Activated naive CD4-positive, alpha-beta T cell treated with anti-CD3 and anti-CD28 coated beads, Interleukin-2, amount 50 U/mL, for 24 hours (primary cell): ENCODE measurements at regions not wholly inside any gene's neighbourhood (a gene's known extent, or its start where the extent isn't known, plus 50 kb on each side); places are given as distances from the start of the nearest gene placed in this dataset.

Source experiments
- H3K27ac Mint-ChIP-seq: one replicate; pipeline ENCODE4 v1.8.0; 2021; ENCODE audit warnings: mild to moderate bottlenecking, mixed read lengths
- H3K27me3 Mint-ChIP-seq: one replicate; pipeline ENCODE4 v1.8.0; 2021; ENCODE audit warnings: mixed read lengths
- H3K36me3 Mint-ChIP-seq: one replicate; pipeline ENCODE4 v1.8.0; 2021; ENCODE audit warnings: mixed read lengths
- H3K4me1 Mint-ChIP-seq: one replicate; pipeline ENCODE4 v1.8.0; 2021; ENCODE audit warnings: mixed read lengths
- H3K4me3 Mint-ChIP-seq: one replicate; pipeline ENCODE4 v1.8.0; 2021; ENCODE audit warnings: mild to moderate bottlenecking, mixed read lengths
- H3K9me3 Mint-ChIP-seq: one replicate; pipeline ENCODE4 v1.8.0; 2021; ENCODE audit warnings: mixed read lengths

- H3K36me3 Mint-ChIP-seq: no peaks in the 10 kb centered on the region
- H3K27me3 Mint-ChIP-seq: no peaks in the 10 kb centered on the region
- H3K4me3 Mint-ChIP-seq: no peak overlapping the region
- no peaks in the 10 kb centered on the region for H3K4me1 Mint-ChIP-seq
- H3K9me3 Mint-ChIP-seq: no peaks in the 10 kb centered on the region
- H3K27ac Mint-ChIP-seq: no peak overlapping the region
These were observed 2180.0 kb upstream of the PIK3C3 start for GRCh38 chr18:39774957-39775598.

- no peak overlapping the region for H3K27ac Mint-ChIP-seq
- no peaks in the 10 kb centered on the region for H3K27me3 Mint-ChIP-seq
- no peaks in the 10 kb centered on the region for H3K4me1 Mint-ChIP-seq
- H3K9me3 Mint-ChIP-seq: no peaks in the 10 kb centered on the region
- no peaks in the 10 kb centered on the region for H3K36me3 Mint-ChIP-seq
- H3K4me3 Mint-ChIP-seq: no peak overlapping the region
These were observed 2181.4 kb upstream of the PIK3C3 start for GRCh38 chr18:39773646-39774045.

GRCh38 chr18:39772155-39772919, 2182.7 kb upstream of the PIK3C3 start:
- no peaks in the 10 kb centered on the region for H3K9me3 Mint-ChIP-seq
- no peak overlapping the region for H3K4me3 Mint-ChIP-seq
- H3K4me1 Mint-ChIP-seq: no peaks in the 10 kb centered on the region
- no peaks in the 10 kb centered on the region for H3K27me3 Mint-ChIP-seq
- H3K36me3 Mint-ChIP-seq: no peaks in the 10 kb centered on the region
- no peak overlapping the region for H3K27ac Mint-ChIP-seq

GRCh38 chr18:39770399-39770798, 2184.6 kb upstream of the PIK3C3 start:
- Mint-ChIP-seq H3K36me3 (no peaks in the 10 kb centered on the region), H3K27ac (no peak overlapping the region), H3K9me3 (peaks cover 2% of the 10 kb centered on the region), H3K4me3 (no peak overlapping the region), H3K4me1 (no peaks in the 10 kb centered on the region), H3K27me3 (no peaks in the 10 kb centered on the region)

- no peak overlapping the region for H3K27ac Mint-ChIP-seq
- H3K4me3 Mint-ChIP-seq: no peak overlapping the region
- H3K9me3 Mint-ChIP-seq: peaks cover 7% of the 10 kb centered on the region
- H3K4me1 Mint-ChIP-seq: no peaks in the 10 kb centered on the region
- H3K36me3 Mint-ChIP-seq: no peaks in the 10 kb centered on the region
- H3K27me3 Mint-ChIP-seq: no peaks in the 10 kb centered on the region
These were observed 2190.2 kb upstream of the PIK3C3 start for GRCh38 chr18:39764873-39765272.

GRCh38 chr18:39761273-39761672, 2193.8 kb upstream of the PIK3C3 start:
- Mint-ChIP-seq H3K27me3 (no peaks in the 10 kb centered on the region), H3K4me1 (no peaks in the 10 kb centered on the region), H3K27ac (no peak overlapping the region), H3K36me3 (no peaks in the 10 kb centered on the region), H3K9me3 (peaks cover 16% of the 10 kb centered on the region), H3K4me3 (no peak overlapping the region)

- Mint-ChIP-seq H3K4me3 (no peak overlapping the region), H3K9me3 (peaks cover 11% of the 10 kb centered on the region), H3K27me3 (no peaks in the 10 kb centered on the region), H3K4me1 (no peaks in the 10 kb centered on the region), H3K36me3 (no peaks in the 10 kb centered on the region), H3K27ac (no peak overlapping the region)
These were observed 2194.3 kb upstream of the CELF4 start for GRCh38 chr18:39759926-39760325.

- Mint-ChIP-seq H3K27ac (no peak overlapping the region), H3K27me3 (no peaks in the 10 kb centered on the region), H3K36me3 (no peaks in the 10 kb centered on the region), H3K9me3 (peaks cover 11% of the 10 kb centered on the region), H3K4me1 (no peaks in the 10 kb centered on the region), H3K4me3 (no peak overlapping the region)
These were observed 2187.6 kb upstream of the CELF4 start for GRCh38 chr18:39753178-39753577.

GRCh38 chr18:39752351-39752750, 2186.8 kb upstream of the CELF4 start:
- Mint-ChIP-seq H3K36me3 (no peaks in the 10 kb centered on the region), H3K9me3 (peaks cover 8% of the 10 kb centered on the region), H3K4me3 (no peak overlapping the region), H3K27me3 (no peaks in the 10 kb centered on the region), H3K4me1 (no peaks in the 10 kb centered on the region), H3K27ac (no peak overlapping the region)

GRCh38 chr18:39751921-39752320, 2186.3 kb upstream of the CELF4 start:
- Mint-ChIP-seq H3K27ac (no peak overlapping the region), H3K4me3 (no peak overlapping the region), H3K27me3 (no peaks in the 10 kb centered on the region), H3K36me3 (no peaks in the 10 kb centered on the region), H3K9me3 (peaks cover 8% of the 10 kb centered on the region), H3K4me1 (no peaks in the 10 kb centered on the region)

GRCh38 chr18:39751161-39751560, 2185.6 kb upstream of the CELF4 start:
- peaks cover 5% of the 10 kb centered on the region for H3K9me3 Mint-ChIP-seq
- H3K36me3 Mint-ChIP-seq: no peaks in the 10 kb centered on the region
- H3K4me3 Mint-ChIP-seq: no peak overlapping the region
- H3K27ac Mint-ChIP-seq: no peak overlapping the region
- no peaks in the 10 kb centered on the region for H3K4me1 Mint-ChIP-seq
- no peaks in the 10 kb centered on the region for H3K27me3 Mint-ChIP-seq

GRCh38 chr18:39749154-39749553, 2183.6 kb upstream of the CELF4 start:
- H3K27ac Mint-ChIP-seq: no peak overlapping the region
- H3K27me3 Mint-ChIP-seq: no peaks in the 10 kb centered on the region
- no peak overlapping the region for H3K4me3 Mint-ChIP-seq
- no peaks in the 10 kb centered on the region for H3K4me1 Mint-ChIP-seq
- H3K9me3 Mint-ChIP-seq: peaks cover 4% of the 10 kb centered on the region
- H3K36me3 Mint-ChIP-seq: no peaks in the 10 kb centered on the region

- H3K9me3 Mint-ChIP-seq: peaks cover 4% of the 10 kb centered on the region
- H3K4me3 Mint-ChIP-seq: no peak overlapping the region
- H3K27ac Mint-ChIP-seq: no peak overlapping the region
- H3K36me3 Mint-ChIP-seq: no peaks in the 10 kb centered on the region
- H3K4me1 Mint-ChIP-seq: no peaks in the 10 kb centered on the region
- H3K27me3 Mint-ChIP-seq: no peaks in the 10 kb centered on the region
These were observed 2183.1 kb upstream of the CELF4 start for GRCh38 chr18:39748727-39749126.

- Mint-ChIP-seq H3K27me3 (no peaks in the 10 kb centered on the region), H3K9me3 (peaks cover 4% of the 10 kb centered on the region), H3K4me3 (no peak overlapping the region), H3K27ac (no peak overlapping the region), H3K4me1 (no peaks in the 10 kb centered on the region), H3K36me3 (no peaks in the 10 kb centered on the region)
These were observed 2180.6 kb upstream of the CELF4 start for GRCh38 chr18:39746201-39746600.

GRCh38 chr18:39743463-39743862, 2177.9 kb upstream of the CELF4 start:
- Mint-ChIP-seq H3K36me3 (no peaks in the 10 kb centered on the region), H3K27me3 (no peaks in the 10 kb centered on the region), H3K4me3 (no peak overlapping the region), H3K9me3 (peaks cover 4% of the 10 kb centered on the region), H3K4me1 (no peaks in the 10 kb centered on the region), H3K27ac (no peak overlapping the region)

GRCh38 chr18:39741755-39742466, 2176.3 kb upstream of the CELF4 start:
- Mint-ChIP-seq H3K9me3 (no peaks in the 10 kb centered on the region), H3K4me3 (no peak overlapping the region), H3K27me3 (no peaks in the 10 kb centered on the region), H3K36me3 (no peaks in the 10 kb centered on the region), H3K4me1 (no peaks in the 10 kb centered on the region), H3K27ac (no peak overlapping the region)
